ENCODE measurements at regions not wholly inside any gene's neighbourhood (a gene's known extent, or its start where the extent isn't known, plus 50 kb on each side); places are given as distances from the start of the nearest gene placed in this dataset.

- no peak for DNase-seq
- no peak overlapping the region for H3K4me3 ChIP-seq (replicated peaks in 1 of 3)
- H3K27ac ChIP-seq = no peak overlapping the region
- no peaks in the 10 kb centered on the region for H3K27me3 ChIP-seq
- intact Hi-C loops (cut with DNase I) = no loop called here
- TF ChIP-seq CTCF (IDR thresholded peaks at IDR 0.05) (no peak), POLR2A (IDR thresholded peaks at IDR 0.05) (no peak)
- 81 to 88% methylated on average over 2 of the region's 2 CpGs for WGBS, 2 donors
- peaks cover 3 to 5% of the 10 kb centered on the region in 2 donors for H3K4me1 ChIP-seq
- no peaks in the 10 kb centered on the region for H3K36me3 ChIP-seq
- no peaks in the 10 kb centered on the region for H3K9me3 ChIP-seq
Observed at GRCh38 chr12:11978726-11979384, 91.9 kb upstream of the BCL2L14 start.

GRCh38 chr12:11980115-11980514, 90.6 kb upstream of the BCL2L14 start:
- 94 to 97% methylated on average over 2 of the region's 2 CpGs for WGBS, 2 donors
- H3K27me3 ChIP-seq = no peaks in the 10 kb centered on the region
- H3K27ac ChIP-seq = no peak overlapping the region
- H3K4me3 ChIP-seq (replicated peaks in 1 of 3) = no peak overlapping the region
- TF ChIP-seq POLR2A (IDR thresholded peaks at IDR 0.05) (no peak), CTCF (IDR thresholded peaks at IDR 0.05) (no peak)
- no peaks in the 10 kb centered on the region for H3K36me3 ChIP-seq
- no peak for DNase-seq
- H3K4me1 ChIP-seq = no peaks in the 10 kb centered on the region
- intact Hi-C loops (cut with DNase I) = no loop called here
- no peaks in the 10 kb centered on the region for H3K9me3 ChIP-seq

GRCh38 chr12:11981121-11981733, 89.5 kb upstream of the BCL2L14 start:
- Histone ChIP-seq H3K4me1 (no peaks in the 10 kb centered on the region), H3K4me3 (replicated peaks in 1 of 3) (no peak overlapping the region), H3K36me3 (no peaks in the 10 kb centered on the region), H3K27me3 (no peaks in the 10 kb centered on the region), H3K9me3 (no peaks in the 10 kb centered on the region), H3K27ac (no peak overlapping the region)
- 67 to 80% methylated on average over 6 to 7 of the region's 7 CpGs for WGBS, 2 donors
- DNase-seq = no peak
- TF ChIP-seq POLR2A (IDR thresholded peaks at IDR 0.05) (no peak), CTCF (IDR thresholded peaks at IDR 0.05) (no peak)
- intact Hi-C loops (cut with DNase I) = no loop called here

GRCh38 chr12:11984417-11984816, 86.3 kb upstream of the BCL2L14 start:
- intact Hi-C loops (cut with DNase I) = no loop called here
- H3K9me3 ChIP-seq = no peaks in the 10 kb centered on the region
- TF ChIP-seq POLR2A (IDR thresholded peaks at IDR 0.05) (no peak), CTCF (IDR thresholded peaks at IDR 0.05) (no peak)
- 91 to 97% methylated on average over 3 of the region's 3 CpGs for WGBS, 2 donors
- H3K27me3 ChIP-seq = no peaks in the 10 kb centered on the region
- no peak for DNase-seq
- H3K36me3 ChIP-seq = no peaks in the 10 kb centered on the region
- H3K4me3 ChIP-seq (replicated peaks in 1 of 3) = no peak overlapping the region
- no peak overlapping the region for H3K27ac ChIP-seq
- H3K4me1 ChIP-seq = no peaks in the 10 kb centered on the region

GRCh38 chr12:11986165-11986564, 84.6 kb upstream of the BCL2L14 start:
- Histone ChIP-seq H3K4me1 (no peaks in the 10 kb centered on the region), H3K27me3 (no peaks in the 10 kb centered on the region), H3K27ac (no peak overlapping the region), H3K9me3 (no peaks in the 10 kb centered on the region), H3K36me3 (no peaks in the 10 kb centered on the region), H3K4me3 (replicated peaks in 1 of 3) (no peak overlapping the region)
- no peak for DNase-seq
- 94% methylated on average over 5 of the region's 5 CpGs for WGBS, 2 donors
- TF ChIP-seq POLR2A (IDR thresholded peaks at IDR 0.05) (no peak), CTCF (IDR thresholded peaks at IDR 0.05) (no peak)
- intact Hi-C loops (cut with DNase I) = no loop called here
